Middle frontal gyrus (tissue), 1 donor: ENCODE measurements at regions not wholly inside any gene's neighbourhood (a gene's known extent, or its start where the extent isn't known, plus 50 kb on each side); places are given as distances from the start of the nearest gene placed in this dataset.
"Not testable (repeated sequence)": the region's sequence is repeated elsewhere in the genome, so short reads cannot be mapped to it uniquely, and the experiment has no call there.

ENCODE experiments used
- DNase-seq: peaks from one replicate; pipeline ENCODE4 v3.0.0-alpha.2; 2015; ENCODE audit warnings: low spot score; ENCODE audit errors: extremely low spot score

DNA sequence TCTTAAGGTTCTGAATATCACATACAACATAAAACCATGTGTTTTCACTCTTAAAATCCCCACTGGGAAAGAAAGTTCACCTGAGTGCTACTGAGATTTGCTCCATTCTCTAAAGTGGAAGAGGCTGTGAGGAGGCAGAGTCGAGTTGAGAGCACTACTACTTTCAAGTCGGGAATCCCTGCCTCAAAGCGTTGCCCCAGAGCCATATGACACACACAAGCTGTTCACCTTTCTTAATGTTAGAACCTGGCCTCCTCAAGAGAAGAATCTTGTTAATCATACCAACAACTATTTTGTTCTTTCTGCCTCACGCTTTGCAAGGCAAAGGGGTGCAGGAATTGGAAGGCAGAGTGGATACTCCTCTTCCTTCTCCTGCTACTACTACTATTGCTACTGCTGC, 149.7 kb upstream of the DAAM1 start:
- DNase-seq: no peak

DNA sequence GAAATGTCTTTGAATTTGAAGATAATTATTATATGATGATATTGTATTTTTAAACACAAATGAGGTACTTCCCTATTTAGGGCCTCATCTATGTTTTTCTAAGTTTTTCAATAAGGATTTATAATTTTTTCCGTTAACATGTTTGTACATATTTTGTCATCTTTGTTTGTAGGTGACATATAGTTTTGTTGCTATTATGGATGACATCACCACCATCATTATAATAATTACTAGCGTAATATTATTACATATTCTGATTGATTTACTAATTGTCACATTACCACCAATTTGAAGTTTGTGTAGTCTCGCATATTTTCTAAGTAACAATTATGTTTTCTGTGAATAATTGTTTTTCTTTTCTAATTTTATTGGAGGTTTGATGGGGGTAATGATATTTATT, 147.2 kb upstream of the DAAM1 start:
- no peak for DNase-seq

- DNase-seq: no peak
Measured at GRCh38 chr14:59044707-59045106, 143.8 kb upstream of the DAAM1 start.

GRCh38 chr14:59046746-59047145, 141.7 kb upstream of the DAAM1 start:
- DNase-seq: no peak

GRCh38 chr14:59055006-59055405, 133.5 kb upstream of the DAAM1 start:
- no peak for DNase-seq

DNA sequence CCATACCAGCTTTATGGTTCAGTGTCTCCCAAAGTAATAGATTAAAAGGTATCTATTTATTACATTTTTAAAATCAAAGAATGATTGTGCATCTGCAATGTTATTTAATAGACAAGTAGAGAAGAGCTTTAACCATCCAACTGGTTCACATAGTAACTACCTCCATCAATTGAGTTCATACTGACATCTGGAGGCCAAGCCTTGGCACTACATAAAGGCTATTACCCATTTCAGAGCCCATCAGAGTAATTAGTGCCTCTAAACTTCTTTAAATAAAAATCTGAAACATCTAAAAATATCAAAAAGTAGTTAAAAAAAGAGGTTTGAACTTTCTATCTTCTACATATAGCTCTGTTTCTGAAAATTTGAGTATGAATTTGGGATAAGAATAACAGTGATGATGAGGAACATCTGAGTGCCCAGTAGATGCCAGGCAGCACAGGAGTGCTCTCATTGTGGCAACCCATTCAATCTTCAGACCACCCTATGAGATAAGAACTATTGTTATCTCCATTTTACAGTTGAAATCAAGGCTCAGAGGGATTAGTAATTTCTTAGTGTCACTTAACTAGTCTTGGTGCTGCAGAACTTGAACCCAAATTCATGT, 132.9 kb upstream of the DAAM1 start:
- peak; percentile 23 for DNase-seq

- DNase-seq: no peak
Measured at GRCh38 chr14:59057551-59057950, 130.9 kb upstream of the DAAM1 start.

- not testable (repeated sequence) for DNase-seq
Measured at GRCh38 chr14:59058776-59059175, 129.7 kb upstream of the DAAM1 start.

GRCh38 chr14:59060841-59061240, 127.6 kb upstream of the DAAM1 start:
- no peak for DNase-seq

GRCh38 chr14:59061292-59061691, 127.2 kb upstream of the DAAM1 start:
- no peak for DNase-seq

GRCh38 chr14:59063259-59063658, 125.2 kb upstream of the DAAM1 start:
- DNase-seq: no peak

DNA sequence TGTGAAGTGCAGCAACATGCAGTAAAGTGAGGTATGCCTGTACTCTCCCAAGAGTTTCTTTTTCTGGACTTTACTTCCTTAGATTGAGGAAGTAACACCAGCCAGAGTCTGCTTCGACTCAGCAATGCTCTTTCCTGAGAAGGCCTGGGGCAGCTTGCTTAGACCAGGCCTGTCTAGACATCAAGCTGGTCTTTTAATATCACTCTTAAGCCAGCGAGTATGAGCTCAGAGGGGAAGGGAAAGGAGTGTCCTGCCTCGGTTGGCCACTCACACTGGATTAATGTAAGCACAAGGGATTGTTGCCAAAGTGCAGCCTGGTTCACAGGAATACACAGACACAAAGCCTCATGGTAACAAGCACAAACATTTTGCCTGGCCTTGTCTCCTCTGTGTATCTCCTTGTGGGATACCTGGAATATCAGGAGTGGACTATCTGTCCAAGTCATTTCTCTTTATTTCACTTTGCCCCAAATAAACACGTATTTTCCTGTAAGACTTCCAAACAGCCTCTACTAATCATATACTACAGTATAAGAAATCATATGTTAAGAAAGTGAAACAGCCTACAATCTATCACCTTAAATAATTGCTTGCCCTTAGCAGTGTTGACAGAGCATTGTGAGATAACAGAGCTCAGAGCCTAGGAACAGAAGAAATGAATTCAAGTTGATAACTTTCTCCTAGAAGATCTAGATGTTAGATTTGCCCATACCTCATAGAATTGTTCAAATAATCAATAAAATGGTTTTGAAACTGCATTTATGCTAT, 121.2 kb upstream of the DAAM1 start:
- no peak for DNase-seq

DNA sequence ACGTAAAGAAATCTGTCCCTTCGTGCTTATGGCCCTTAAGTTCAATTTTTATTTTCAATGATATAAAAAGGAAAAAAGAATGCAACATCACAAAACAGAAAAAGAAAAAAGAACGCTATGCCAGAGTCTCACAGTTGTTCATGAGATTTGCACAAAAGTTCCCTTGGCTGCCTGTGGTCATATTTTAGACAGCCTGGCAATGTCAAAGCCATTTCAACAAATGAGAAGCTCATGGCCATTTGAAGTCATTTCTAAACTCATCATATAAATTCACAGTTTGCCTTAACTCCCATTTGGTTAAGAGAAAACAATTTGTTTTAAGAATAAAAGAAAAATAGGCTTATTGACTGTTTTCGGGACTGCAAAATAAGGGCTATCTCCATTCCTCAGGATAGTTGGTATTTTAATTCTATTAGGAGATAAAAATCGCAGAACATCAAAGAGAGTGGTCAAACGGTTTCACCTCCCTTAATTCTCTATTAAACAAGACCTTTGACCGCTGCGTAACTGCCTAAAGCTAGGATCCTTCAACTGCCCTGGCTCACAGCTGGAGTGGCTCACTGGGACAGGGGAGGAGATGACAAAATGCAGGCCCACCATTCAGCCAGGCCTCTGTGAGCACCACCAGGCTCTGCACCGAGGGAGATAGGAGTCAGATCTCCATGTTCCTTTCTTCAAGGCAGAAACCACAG, 119.2 kb upstream of the DAAM1 start:
- no peak for DNase-seq

DNA sequence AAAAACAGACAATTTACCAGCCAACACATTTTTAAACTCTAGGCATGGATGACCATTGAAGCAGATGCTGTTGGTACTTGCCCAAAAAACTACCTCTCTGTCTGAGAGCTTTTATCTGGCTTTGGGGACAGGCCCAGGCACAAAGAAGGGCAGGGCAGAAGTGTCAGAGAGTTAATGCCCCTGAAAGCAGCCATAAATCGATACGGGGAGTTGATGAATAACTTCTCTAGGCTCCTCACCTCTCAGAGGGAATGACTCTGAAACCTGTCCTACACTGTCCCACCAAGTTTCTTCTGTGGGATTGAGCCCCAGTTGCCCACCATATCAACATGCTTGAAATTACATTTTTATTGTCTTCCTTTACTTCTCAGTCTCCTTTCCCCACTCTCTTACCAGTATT, 113.0 kb upstream of the DAAM1 start:
- DNase-seq: no peak

- DNase-seq: no peak
Measured at GRCh38 chr14:59081720-59082119, 106.7 kb upstream of the DAAM1 start.

- DNase-seq: no peak
Measured at GRCh38 chr14:59085207-59085739, 103.2 kb upstream of the DAAM1 start.

GRCh38 chr14:59086241-59086882, 102.1 kb upstream of the DAAM1 start:
- DNase-seq: no peak

GRCh38 chr14:59087240-59087639, 101.2 kb upstream of the DAAM1 start:
- DNase-seq: no peak

GRCh38 chr14:59087711-59088110, 100.8 kb upstream of the DAAM1 start:
- no peak for DNase-seq

DNA sequence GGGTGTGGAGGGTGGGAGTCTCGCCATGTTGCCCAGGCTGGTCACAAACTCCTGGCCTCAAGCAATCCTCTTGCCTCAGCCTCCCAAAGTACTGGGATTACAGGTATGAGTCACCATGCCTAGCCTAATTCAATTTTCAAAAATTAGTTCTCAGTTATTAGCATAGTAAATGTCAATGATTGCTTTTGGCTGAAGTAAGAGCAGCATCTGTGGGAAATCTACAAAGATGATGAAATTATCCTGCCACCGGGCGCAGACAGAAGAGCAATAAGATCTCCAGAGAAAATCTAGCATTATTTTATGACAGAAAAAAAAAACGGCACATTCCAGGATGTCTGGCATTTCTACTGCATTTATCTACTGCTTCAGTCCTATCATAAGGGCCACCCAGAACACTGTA, 97.9 kb upstream of the DAAM1 start:
- no peak for DNase-seq

DNA sequence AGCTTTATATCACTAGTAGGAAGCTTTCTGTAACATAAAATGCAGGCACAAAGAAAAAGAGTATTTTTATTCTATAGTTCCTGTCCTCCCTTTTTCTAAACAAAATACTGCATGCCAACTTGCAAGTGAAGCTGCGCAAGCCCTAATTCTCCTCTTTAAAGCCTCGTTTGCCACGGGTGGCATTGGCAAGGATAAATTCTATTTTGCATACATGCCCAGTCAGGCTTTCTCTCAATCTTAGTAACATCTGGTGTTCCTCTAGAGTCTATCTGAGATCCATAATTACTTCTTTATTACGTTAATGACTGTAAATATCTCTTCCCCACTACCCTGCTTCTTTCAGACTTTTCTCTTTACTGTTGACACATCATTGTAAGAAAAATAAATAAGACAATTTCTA, 97.1 kb upstream of the DAAM1 start:
- no peak for DNase-seq

DNA sequence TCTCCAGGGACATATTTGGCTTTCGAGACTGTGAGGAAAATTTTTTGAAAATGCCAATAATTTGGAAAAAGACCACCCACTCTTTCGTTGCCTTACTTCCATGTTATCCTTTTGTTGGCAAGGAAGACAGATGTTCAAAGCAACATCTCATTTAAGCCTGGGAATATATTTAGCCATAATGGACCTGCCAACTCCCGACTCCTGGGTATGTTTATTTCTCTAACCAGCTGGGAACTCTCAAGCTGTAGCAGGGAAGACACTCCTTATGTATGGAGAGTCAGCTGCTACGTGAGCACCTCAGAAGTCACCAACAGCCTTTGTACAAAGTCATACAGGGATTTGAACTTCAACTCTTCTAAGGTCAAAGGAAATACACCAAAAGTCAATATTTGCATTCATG, 96.5 kb upstream of the DAAM1 start:
- DNase-seq: no peak
